ENCODE measurements at regions not wholly inside any gene's neighbourhood (a gene's known extent, or its start where the extent isn't known, plus 50 kb on each side); places are given as distances from the start of the nearest gene placed in this dataset.

DNA sequence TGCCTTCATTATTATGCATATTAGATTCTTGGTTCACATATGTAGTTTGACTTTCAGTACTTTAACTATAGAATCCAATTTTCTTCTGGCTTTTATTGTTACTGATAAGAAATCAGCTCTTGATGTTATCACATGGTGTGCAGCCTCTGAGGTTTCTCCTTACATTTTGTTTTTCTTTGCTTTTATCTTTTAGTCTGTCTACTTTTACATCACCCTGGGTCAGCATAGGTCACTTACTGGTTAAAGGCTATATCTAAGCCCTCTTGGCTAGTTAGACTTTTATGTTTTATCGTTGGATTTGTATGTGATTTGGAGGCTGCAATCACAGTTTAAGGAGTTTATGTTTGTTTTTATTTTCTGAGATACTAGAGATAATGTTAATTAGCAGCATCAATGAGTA is 187.2 kb upstream of the NOL4 start:
- Histone ChIP-seq H2BK15ac (ENCODE audit: low read depth, low read length) (no peak overlapping the region), H3K4ac (ENCODE audit: low read depth, low read length) (no peak overlapping the region), H3K4me3 (ENCODE audit: insufficient read depth, low read depth, low read length) (no peak overlapping the region), H2BK20ac (ENCODE audit: low read depth, low read length) (no peak overlapping the region), H3K9me1 (ENCODE audit: insufficient read depth, low read length) (no peaks in the 10 kb centered on the region), H3K4me1 (ENCODE audit: control insufficient read depth, insufficient read depth, low read length) (no peaks in the 10 kb centered on the region), H3K27me3 (ENCODE audit: control insufficient read depth, insufficient read depth, low read length) (no peaks in the 10 kb centered on the region), H4K8ac (ENCODE audit: low read depth in 2 of 2, low read length in 2 of 2) (no peak overlapping the region), H3K56ac (ENCODE audit: extremely low read depth, insufficient read depth, low read length) (no peak overlapping the region), H3K14ac (replicated peaks; ENCODE audit: low read depth, low read length) (no peak overlapping the region), H2BK120ac (ENCODE audit: low read depth, low read length) (no peak overlapping the region), H3K23ac (ENCODE audit: low read depth, low read length) (no peak overlapping the region), H3K18ac (ENCODE audit: low read depth, low read length) (no peak overlapping the region), H3K4me2 (ENCODE audit: low read depth, low read length) (no peak overlapping the region), H2AK5ac (ENCODE audit: low read depth, low read length) (no peak overlapping the region), H4K91ac (ENCODE audit: insufficient read depth, low read depth, low read length) (no peak overlapping the region), H3K9me3 (ENCODE audit: control insufficient read depth, insufficient read depth, low read length) (no peaks in the 10 kb centered on the region), H3K9ac (ENCODE audit: low read depth, low read length) (no peak overlapping the region), H3K79me1 (ENCODE audit: low read depth in 1 of 2, low read length in 2 of 2) (no peaks in the 10 kb centered on the region), H2AFZ (replicated peaks; ENCODE audit: low read length, poor library complexity) (no peak overlapping the region), H3K36me3 (ENCODE audit: control insufficient read depth, insufficient read depth, low read length) (no peaks in the 10 kb centered on the region), H2AK9ac (replicated peaks; ENCODE audit: low read depth, low read length, poor library complexity) (no peak overlapping the region), H3K27ac (ENCODE audit: insufficient read depth, low read length) (no peak overlapping the region), H4K20me1 (ENCODE audit: insufficient read depth, low read length) (no peaks in the 10 kb centered on the region), H2BK5ac (ENCODE audit: low read depth, low read length, poor library complexity, severe bottlenecking) (no peak overlapping the region), H4K5ac (ENCODE audit: low read depth, low read length) (no peak overlapping the region)
- no peak for ATAC-seq (ENCODE audit: low read depth)
- BruUV-seq (replicated peaks): no TSS peak
- in situ Hi-C loops (cut with MboI; ENCODE audit: low sequenced_read_pairs): no loop called here
- dilution Hi-C loops (cut with HindIII; ENCODE audit: low sequenced_read_pairs, unreplicated experiment): no loop called here
- ChIA-PET POLR2A (ENCODE audit: unreplicated experiment) (no interaction called here), CTCF (no interaction called here)
- intact Hi-C loops (cut with micrococcal nuclease): no loop called here
- no CpG with 5 or more reads among the region's 1 CpG for WGBS, 2 experiments (ENCODE audit: extremely low coverage in 2 of 2, insufficient read length in 1 of 2)
- TF ChIP-seq RCOR1 (IDR thresholded peaks at IDR 0.05; ENCODE audit: insufficient replicate concordance, low read length): no peak
- no peak for TF ChIP-seq MAFK (IDR thresholded peaks at IDR 0.05; ENCODE audit: low read depth, low read length)
- TF ChIP-seq CEBPB (IDR thresholded peaks at IDR 0.05; ENCODE audit: low read depth, low read length): no peak
- DNase-seq: no peak
